Parathyroid adenoma (tissue), 2 donors: ENCODE measurements at regions not wholly inside any gene's neighbourhood (a gene's known extent, or its start where the extent isn't known, plus 50 kb on each side); places are given as distances from the start of the nearest gene placed in this dataset.

ENCODE experiments used
- H2AFZ ChIP-seq: fragments of 300-600 bp; sonication (generic); one replicate; pipeline ENCODE4 v1.7.0; 2017; ENCODE audit warnings: antibody characterized with exemption, mild to moderate bottlenecking
- H3K27ac ChIP-seq: fragments of 300-600 bp; sonication (generic); one replicate; pipeline ENCODE4 v1.7.0; 2017
- H3K27me3 ChIP-seq: fragments of 300-600 bp; sonication (generic); one replicate; pipeline ENCODE4 v1.7.0; 2017; ENCODE audit warnings: low read length; ENCODE audit not compliant: control insufficient read depth, insufficient read depth
- H3K36me3 ChIP-seq: fragments of 300-600 bp; sonication (generic); one replicate; pipeline ENCODE4 v1.7.0; 2017; ENCODE audit warnings: low read length; ENCODE audit not compliant: control insufficient read depth, insufficient read depth
- H3K4me1 ChIP-seq: fragments of 300-600 bp; sonication (generic); one replicate; pipeline ENCODE4 v1.7.0; 2017; ENCODE audit warnings: control low read depth
- H3K4me2 ChIP-seq: fragments of 300-600 bp; sonication (generic); one replicate; pipeline ENCODE4 v1.7.0; 2017; ENCODE audit warnings: low read length
- H3K4me3 ChIP-seq: fragments of 300-600 bp; sonication (generic); one replicate; pipeline ENCODE4 v1.7.0; 2017; ENCODE audit warnings: low read depth, low read length
- H3K79me2 ChIP-seq: fragments of 300-600 bp; sonication (generic); one replicate; pipeline ENCODE4 v1.7.0; 2017; ENCODE audit warnings: control low read depth
- H3K9ac ChIP-seq: fragments of 300-600 bp; sonication (generic); one replicate; pipeline ENCODE4 v1.7.0; 2017; ENCODE audit warnings: mild to moderate bottlenecking
- H3K9me3 ChIP-seq: fragments of 300-600 bp; sonication (generic); one replicate; pipeline ENCODE4 v1.7.0; 2017; ENCODE audit warnings: low read length; ENCODE audit not compliant: control insufficient read depth
- TF ChIP-seq, protein P1 (sequence below): fragments of 300-600 bp; sonication (generic); IDR thresholded peaks from one replicate; pipeline ENCODE4 v1.7.0; 2017; ENCODE audit warnings: antibody characterized with exemption, mild to moderate bottlenecking
- donor health status: primary hyperparathyroidism.

DNA sequence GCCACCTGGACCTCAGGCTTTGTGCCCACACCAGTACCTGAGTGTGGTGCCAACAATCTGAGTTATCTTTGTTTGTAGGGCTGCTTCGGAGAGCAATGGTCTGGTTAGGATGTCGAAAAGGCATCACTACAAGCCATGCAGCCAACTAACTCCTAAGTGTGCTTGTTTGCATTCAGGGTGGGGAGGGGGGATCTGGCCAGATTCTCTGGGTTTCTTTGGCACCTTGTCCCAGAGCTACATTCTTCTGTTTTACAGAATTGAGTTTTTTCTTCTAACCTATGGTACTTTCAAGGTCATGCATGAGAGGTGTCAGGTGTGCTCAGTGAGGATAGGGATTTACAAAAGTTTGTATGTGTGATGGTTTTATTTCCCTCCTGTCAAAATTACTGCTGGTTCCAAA is 391.4 kb upstream of the RARB start:
- H3K27ac ChIP-seq = no peak overlapping the region
- H3K36me3 ChIP-seq = no peaks in the 10 kb centered on the region
- H3K9ac ChIP-seq = no peak overlapping the region
- no peak overlapping the region for H2AFZ ChIP-seq
- no peaks in the 10 kb centered on the region for H3K27me3 ChIP-seq
- TF ChIP-seq, protein P1, sequence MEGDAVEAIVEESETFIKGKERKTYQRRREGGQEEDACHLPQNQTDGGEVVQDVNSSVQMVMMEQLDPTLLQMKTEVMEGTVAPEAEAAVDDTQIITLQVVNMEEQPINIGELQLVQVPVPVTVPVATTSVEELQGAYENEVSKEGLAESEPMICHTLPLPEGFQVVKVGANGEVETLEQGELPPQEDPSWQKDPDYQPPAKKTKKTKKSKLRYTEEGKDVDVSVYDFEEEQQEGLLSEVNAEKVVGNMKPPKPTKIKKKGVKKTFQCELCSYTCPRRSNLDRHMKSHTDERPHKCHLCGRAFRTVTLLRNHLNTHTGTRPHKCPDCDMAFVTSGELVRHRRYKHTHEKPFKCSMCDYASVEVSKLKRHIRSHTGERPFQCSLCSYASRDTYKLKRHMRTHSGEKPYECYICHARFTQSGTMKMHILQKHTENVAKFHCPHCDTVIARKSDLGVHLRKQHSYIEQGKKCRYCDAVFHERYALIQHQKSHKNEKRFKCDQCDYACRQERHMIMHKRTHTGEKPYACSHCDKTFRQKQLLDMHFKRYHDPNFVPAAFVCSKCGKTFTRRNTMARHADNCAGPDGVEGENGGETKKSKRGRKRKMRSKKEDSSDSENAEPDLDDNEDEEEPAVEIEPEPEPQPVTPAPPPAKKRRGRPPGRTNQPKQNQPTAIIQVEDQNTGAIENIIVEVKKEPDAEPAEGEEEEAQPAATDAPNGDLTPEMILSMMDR = no peak
- H3K4me3 ChIP-seq = no peak overlapping the region
- H3K79me2 ChIP-seq = no peaks in the 10 kb centered on the region
- no peak overlapping the region for H3K4me2 ChIP-seq
- no peaks in the 10 kb centered on the region for H3K9me3 ChIP-seq
- no peaks in the 10 kb centered on the region for H3K4me1 ChIP-seq

DNA sequence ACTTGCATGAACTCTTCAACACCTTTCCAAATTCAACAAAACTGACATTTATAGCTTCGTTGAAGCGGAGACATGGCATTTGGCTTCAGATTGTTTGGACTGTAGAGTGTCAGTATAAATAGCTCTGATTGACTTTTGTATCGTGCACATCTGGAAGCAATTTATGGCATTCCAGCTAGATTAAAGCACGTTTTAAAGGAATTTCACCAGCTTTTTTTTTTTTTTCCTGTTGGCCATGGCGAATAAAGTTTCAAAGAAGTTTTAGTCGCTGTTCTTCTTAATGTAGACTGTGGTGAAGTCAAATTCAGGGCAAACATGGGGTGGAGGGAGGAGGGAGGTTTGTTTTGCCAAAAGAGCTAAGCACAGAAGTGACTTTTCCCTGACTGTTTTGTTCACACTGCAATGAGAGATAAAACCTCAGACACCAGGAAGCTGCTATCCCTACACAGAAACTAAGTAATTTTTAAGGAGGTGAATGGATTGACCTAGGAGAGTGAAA is 391.0 kb upstream of the RARB start:
- H3K9ac ChIP-seq = no peak overlapping the region
- no peaks in the 10 kb centered on the region for H3K9me3 ChIP-seq
- no peak overlapping the region for H3K27ac ChIP-seq
- no peaks in the 10 kb centered on the region for H3K79me2 ChIP-seq
- no peak overlapping the region for H3K4me3 ChIP-seq
- no peaks in the 10 kb centered on the region for H3K27me3 ChIP-seq
- no peak overlapping the region for H3K4me2 ChIP-seq
- TF ChIP-seq, protein P1 = no peak
- H3K36me3 ChIP-seq = no peaks in the 10 kb centered on the region
- H3K4me1 ChIP-seq = no peaks in the 10 kb centered on the region
- no peak overlapping the region for H2AFZ ChIP-seq

DNA sequence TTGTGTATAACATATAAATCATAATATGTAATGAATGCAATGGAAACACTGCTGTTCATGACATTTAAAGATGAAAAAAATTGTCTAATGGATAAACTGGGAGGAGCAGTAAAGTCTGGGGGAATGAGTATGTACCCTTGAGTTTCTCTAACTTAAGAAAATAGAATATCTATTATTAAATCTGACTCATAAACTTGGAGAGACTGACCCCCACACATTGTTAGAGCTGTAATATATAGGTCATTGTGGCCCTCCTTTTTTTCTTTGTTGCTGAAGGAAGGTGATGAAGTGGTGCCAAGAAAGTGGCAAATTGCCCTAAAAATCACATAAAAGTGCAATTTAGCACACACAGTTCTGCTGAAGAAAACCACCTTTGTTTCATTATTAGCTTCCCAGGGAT is 389.8 kb upstream of the RARB start:
- TF ChIP-seq, protein P1 = no peak
- Histone ChIP-seq H3K79me2 (no peaks in the 10 kb centered on the region), H3K27me3 (no peaks in the 10 kb centered on the region), H3K9ac (no peak overlapping the region), H3K4me2 (no peak overlapping the region), H2AFZ (no peak overlapping the region), H3K4me1 (no peaks in the 10 kb centered on the region), H3K27ac (no peak overlapping the region), H3K4me3 (no peak overlapping the region), H3K9me3 (no peaks in the 10 kb centered on the region), H3K36me3 (no peaks in the 10 kb centered on the region)

DNA sequence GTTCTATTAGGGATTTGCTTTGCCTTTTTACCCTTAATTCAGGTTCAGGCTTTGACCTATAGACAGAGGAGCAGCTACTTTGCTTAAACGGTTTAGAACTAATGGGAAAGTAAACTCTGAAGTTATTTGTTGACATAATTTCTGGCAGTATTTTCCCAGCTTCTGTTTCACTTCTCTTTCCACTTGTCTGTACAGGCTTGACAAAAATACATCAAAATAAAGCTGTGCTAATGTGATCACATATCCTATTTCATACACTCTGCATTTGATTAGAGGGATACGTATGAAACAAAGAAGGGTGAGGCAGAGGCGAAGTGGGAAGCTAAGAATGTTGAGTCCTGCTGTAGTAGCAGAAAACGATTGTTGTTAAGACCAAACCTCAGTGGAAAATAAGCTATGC is 389.1 kb upstream of the RARB start:
- TF ChIP-seq, protein P1 = no peak
- H3K4me2 ChIP-seq = no peak overlapping the region
- no peaks in the 10 kb centered on the region for H3K36me3 ChIP-seq
- no peak overlapping the region for H3K4me3 ChIP-seq
- no peaks in the 10 kb centered on the region for H3K79me2 ChIP-seq
- H3K27me3 ChIP-seq = no peaks in the 10 kb centered on the region
- no peak overlapping the region for H2AFZ ChIP-seq
- H3K27ac ChIP-seq = no peak overlapping the region
- H3K4me1 ChIP-seq = no peaks in the 10 kb centered on the region
- no peaks in the 10 kb centered on the region for H3K9me3 ChIP-seq
- no peak overlapping the region for H3K9ac ChIP-seq

DNA sequence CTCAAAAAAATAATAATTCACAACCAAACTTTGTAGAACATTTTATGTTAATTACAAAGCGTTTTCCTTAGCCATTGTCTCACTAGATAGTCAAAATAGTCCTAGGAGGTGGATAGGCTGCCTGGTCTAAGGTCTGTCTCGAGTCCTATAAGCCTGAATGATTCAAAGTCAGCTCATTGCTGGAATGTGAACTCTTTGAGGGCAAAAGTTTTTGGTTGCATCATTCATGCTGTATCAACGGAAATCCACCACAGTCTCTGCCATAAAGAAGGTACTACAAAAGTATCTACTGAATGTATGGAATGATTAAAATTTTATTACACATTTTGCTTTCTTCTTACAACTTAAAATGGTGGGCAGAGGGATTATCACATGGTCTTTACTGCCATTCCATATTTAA is 387.3 kb upstream of the RARB start:
- H3K4me1 ChIP-seq = no peaks in the 10 kb centered on the region
- no peak overlapping the region for H3K9ac ChIP-seq
- no peak overlapping the region for H3K4me3 ChIP-seq
- H2AFZ ChIP-seq = no peak overlapping the region
- H3K27ac ChIP-seq = no peak overlapping the region
- no peaks in the 10 kb centered on the region for H3K36me3 ChIP-seq
- TF ChIP-seq, protein P1 = no peak
- no peaks in the 10 kb centered on the region for H3K9me3 ChIP-seq
- H3K79me2 ChIP-seq = no peaks in the 10 kb centered on the region
- no peaks in the 10 kb centered on the region for H3K27me3 ChIP-seq
- H3K4me2 ChIP-seq = no peak overlapping the region
